ENCODE measurements at regions not wholly inside any gene's neighbourhood (a gene's known extent, or its start where the extent isn't known, plus 50 kb on each side); places are given as distances from the start of the nearest gene placed in this dataset.

DNA sequence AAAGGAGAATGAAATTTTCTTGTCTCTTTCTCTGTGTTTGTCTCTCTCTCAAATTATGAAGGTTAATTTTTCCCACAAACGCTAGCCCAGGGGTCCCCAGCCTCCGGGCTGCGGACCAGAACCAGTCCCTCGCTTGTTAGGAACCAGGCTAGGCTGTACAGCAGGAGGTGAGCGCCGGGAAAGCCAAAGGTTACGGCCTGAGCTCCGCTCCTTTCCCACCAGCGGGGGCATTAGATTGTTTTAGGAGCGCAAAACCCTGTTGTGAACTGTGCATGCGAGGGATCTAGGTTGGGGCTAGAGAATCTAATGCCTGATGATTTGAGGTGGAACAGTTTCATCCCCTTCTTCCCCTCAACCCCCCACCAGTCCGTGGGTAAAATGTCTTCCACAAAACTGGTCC, 74.7 kb upstream of the ZNF385D start:
- TF ChIP-seq POLR2A (IDR thresholded peaks at IDR 0.05; ENCODE audit: low read length) (no peak), GATA1 (IDR thresholded peaks at IDR 0.05; ENCODE audit: low read depth, low read length) (no peak)

All from erythroblast (primary cell).